Stomach (tissue), 8 donors: ENCODE measurements at regions not wholly inside any gene's neighbourhood (a gene's known extent, or its start where the extent isn't known, plus 50 kb on each side); places are given as distances from the start of the nearest gene placed in this dataset.

Experiments used
- DNase-seq, 2 donors: peaks; one replicate each; pipeline versions ENCODE4 v3.0.0 to v3.0.0-alpha.2; 2013 to 2019
- H3K27ac ChIP-seq, 5 donors: fragments of 200-600 bp in 4 of 5; sonication (generic) in 4 of 5; one replicate each; pipeline ENCODE4 v1.5.1; 2013 to 2019; ENCODE audit warnings: mild to moderate bottlenecking in 1 of 5, moderate library complexity in 1 of 5
- H3K27me3 ChIP-seq, 3 donors: fragments of 200-600 bp; sonication (generic); one replicate each; pipeline ENCODE4 v1.5.1; 2017 to 2019; ENCODE audit warnings: mixed run types in 1 of 3
- H3K36me3 ChIP-seq, 4 donors: fragments of 200-600 bp; sonication (generic); 1 replicate in 3 of 4; 2 replicates in 1 of 4; pipeline ENCODE4 v1.5.1; 2016 to 2019
- H3K4me1 ChIP-seq, 4 donors: fragments of 200-600 bp; sonication (generic); one replicate each; pipeline ENCODE4 v1.5.1; 2016 to 2019
- H3K4me3 ChIP-seq, 4 donors: fragments of 200-600 bp; sonication (generic) in 3 of 4; one replicate each; pipeline ENCODE4 v1.5.1; 2016 to 2019; ENCODE audit warnings: mild to moderate bottlenecking in 1 of 4
- H3K9me3 ChIP-seq, 4 donors: fragments of 200-600 bp; sonication (generic); one replicate each; pipeline ENCODE4 v1.5.1; 2016 to 2019
- EP300 ChIP-seq: sonication (generic); formaldehyde crosslinking; IDR thresholded peaks from one replicate; pipeline ENCODE4 v1.6.1; 2017; ENCODE audit warnings: antibody characterized with exemption
- POLR2A ChIP-seq, 4 donors: fragments of 450-650 bp; IDR thresholded peaks; one replicate each; pipeline ENCODE4 v1.6.1; 2016; ENCODE audit warnings: antibody characterized with exemption in 4 of 4, control low read depth in 2 of 4, mild to moderate bottlenecking in 1 of 4, moderate library complexity in 1 of 4
- POLR2AphosphoS5 ChIP-seq, 3 donors: sonication (generic); formaldehyde crosslinking; IDR thresholded peaks; one replicate each; pipeline ENCODE4 v1.6.1; 2016; ENCODE audit warnings: antibody characterized with exemption in 3 of 3
- WGBS, 5 donors: extraction: QIAGEN DNeasy Blood & Tissue Kit in 3 of 5; methylation state at CpG; one replicate each; pipeline versions ENCODE4 v1.1.5 to v1.1.7; 2013 to 2018; 5-methylcytosine and 5-hydroxymethylcytosine counted together
- intact Hi-C: fragments of 100-400 bp; cut with DNase I; formaldehyde crosslinking; loops from one replicate; pipeline ENCODE4 v1.15.1; 2023; ENCODE audit warnings: low total_unique reads
- TF ChIP-seq, protein P1 (sequence below), 7 experiments: fragments of 450-650 bp in 4 of 7; fragments of 200-600 bp in 3 of 7; sonication (generic) in 3 of 7; IDR thresholded peaks; one replicate each; pipeline ENCODE4 v1.5.1; 2016 to 2019; ENCODE audit warnings: antibody characterized with exemption in 7 of 7, control low read depth in 2 of 7, mild to moderate bottlenecking in 1 of 7
- donor health status: healthy with polysubstance abuse.
- donor health status: Bipolar disorder and iron deficiency.
- donor health status: healthy.

DNA sequence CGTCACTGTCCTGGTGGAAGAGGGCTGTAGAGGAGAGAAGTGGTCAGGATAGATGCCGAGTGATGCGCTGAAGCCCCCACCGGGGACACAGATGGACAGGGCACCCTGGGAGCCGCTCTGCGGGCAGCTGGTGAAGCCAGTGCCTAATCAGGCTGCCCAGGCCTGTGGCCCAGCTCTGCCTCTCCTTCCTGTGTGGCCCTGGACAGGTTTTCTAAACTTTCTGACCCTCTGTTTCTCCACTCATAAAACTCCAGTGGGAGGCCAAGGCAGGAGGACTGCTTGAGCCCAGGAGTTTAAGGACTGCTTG is 86.1 kb downstream of the C5orf15 start:
- H3K36me3 ChIP-seq = no peaks in the 10 kb centered on the region
- H3K27ac ChIP-seq = no peak overlapping the region
- DNase-seq = no peak
- peaks cover 0 to 16% (median 4%) of the 10 kb centered on the region in 4 donors for H3K4me1 ChIP-seq
- no peak for TF ChIP-seq EP300
- TF ChIP-seq POLR2AphosphoS5 (IDR thresholded peaks at IDR 0.05) = no peak
- no peak for TF ChIP-seq POLR2A (IDR thresholded peaks at IDR 0.05)
- TF ChIP-seq, protein P1, sequence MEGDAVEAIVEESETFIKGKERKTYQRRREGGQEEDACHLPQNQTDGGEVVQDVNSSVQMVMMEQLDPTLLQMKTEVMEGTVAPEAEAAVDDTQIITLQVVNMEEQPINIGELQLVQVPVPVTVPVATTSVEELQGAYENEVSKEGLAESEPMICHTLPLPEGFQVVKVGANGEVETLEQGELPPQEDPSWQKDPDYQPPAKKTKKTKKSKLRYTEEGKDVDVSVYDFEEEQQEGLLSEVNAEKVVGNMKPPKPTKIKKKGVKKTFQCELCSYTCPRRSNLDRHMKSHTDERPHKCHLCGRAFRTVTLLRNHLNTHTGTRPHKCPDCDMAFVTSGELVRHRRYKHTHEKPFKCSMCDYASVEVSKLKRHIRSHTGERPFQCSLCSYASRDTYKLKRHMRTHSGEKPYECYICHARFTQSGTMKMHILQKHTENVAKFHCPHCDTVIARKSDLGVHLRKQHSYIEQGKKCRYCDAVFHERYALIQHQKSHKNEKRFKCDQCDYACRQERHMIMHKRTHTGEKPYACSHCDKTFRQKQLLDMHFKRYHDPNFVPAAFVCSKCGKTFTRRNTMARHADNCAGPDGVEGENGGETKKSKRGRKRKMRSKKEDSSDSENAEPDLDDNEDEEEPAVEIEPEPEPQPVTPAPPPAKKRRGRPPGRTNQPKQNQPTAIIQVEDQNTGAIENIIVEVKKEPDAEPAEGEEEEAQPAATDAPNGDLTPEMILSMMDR (IDR thresholded peaks at IDR 0.05) = no peak
- H3K9me3 ChIP-seq = no peaks in the 10 kb centered on the region
- intact Hi-C loops = no loop called here
- H3K4me3 ChIP-seq = no peak overlapping the region
- WGBS, 5 donors = 89 to 98% (median 90%) methylated on average over 6 of the region's 6 CpGs
- no peaks in the 10 kb centered on the region for H3K27me3 ChIP-seq

DNA sequence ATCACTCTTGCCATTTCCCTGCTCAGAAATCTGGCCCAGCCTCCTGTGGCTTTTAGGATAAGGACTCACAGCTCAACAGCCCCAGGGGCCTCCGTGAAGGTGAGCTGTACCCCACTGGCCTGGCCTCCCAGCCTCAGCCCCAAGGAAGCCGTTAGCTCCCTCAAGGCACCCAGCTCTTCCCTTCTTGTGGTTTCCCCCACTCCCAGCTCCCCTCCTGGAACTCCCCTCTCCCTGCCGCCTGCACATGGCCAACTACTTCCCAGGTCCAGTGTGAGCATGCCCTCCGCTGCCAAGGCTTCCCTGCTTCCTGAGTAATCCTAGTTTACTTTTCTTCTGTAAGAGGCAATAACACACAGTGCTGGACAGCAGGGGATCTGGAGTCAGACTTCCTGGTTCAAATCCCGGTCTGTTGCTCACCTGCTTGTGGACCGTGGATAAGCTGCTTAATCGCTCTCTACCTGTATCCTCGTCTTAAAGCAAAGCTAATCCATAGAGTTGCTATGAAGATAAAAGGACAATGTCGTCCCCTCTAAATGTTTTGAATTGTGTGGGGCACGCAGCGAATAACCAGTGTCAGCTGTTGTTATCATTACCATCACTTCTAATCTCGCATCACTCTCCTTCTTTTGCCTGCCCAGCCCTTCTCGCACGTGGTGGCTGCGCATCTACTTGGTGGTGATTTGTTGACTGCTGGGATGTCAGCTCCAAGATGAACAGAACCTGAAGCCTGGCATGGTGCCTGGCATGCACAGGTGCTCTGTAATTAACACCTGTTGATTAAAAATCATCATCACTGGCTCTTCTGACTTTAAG is 86.6 kb downstream of the C5orf15 start:
- Histone ChIP-seq H3K9me3 (no peaks in the 10 kb centered on the region), H3K27ac (no peak overlapping the region), H3K27me3 (no peaks in the 10 kb centered on the region), H3K36me3 (no peaks in the 10 kb centered on the region), H3K4me1 (peaks cover 0 to 16% (median 4%) of the 10 kb centered on the region in 4 donors), H3K4me3 (no peak overlapping the region)
- intact Hi-C loops = no loop called here
- TF ChIP-seq, protein P1 (IDR thresholded peaks at IDR 0.05) = no peak
- no peak for TF ChIP-seq EP300
- TF ChIP-seq POLR2A (IDR thresholded peaks at IDR 0.05) = no peak
- TF ChIP-seq POLR2AphosphoS5 (IDR thresholded peaks at IDR 0.05) = no peak
- WGBS, 5 donors = 67 to 73% (median 71%) methylated on average over 13 to 15 of the region's 15 CpGs
- no peak for DNase-seq

DNA sequence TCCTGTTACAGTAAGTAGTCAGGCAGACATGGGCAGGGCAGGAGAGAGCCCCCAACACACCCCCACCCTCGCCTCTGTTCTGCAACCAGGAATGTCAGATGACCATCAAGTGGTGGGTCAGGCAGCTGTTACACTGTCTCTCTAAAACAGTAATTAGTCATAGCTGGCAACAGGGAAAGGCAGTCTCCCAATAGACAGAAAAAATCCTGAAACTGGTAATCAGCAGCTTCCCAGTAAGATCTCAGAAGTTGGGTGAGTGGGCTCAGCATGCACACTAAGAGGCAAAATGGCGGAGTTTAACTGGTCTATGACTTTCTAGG is 90.2 kb downstream of the C5orf15 start:
- WGBS, 5 donors = 72 to 85% (median 79%) methylated on average over 2 of the region's 2 CpGs
- Histone ChIP-seq H3K4me1 (peaks cover 0 to 6% (median 0%) of the 10 kb centered on the region in 4 donors), H3K4me3 (no peak overlapping the region), H3K27ac (no peak overlapping the region), H3K36me3 (no peaks in the 10 kb centered on the region), H3K9me3 (peaks cover 0 to 8% (median 0%) of the 10 kb centered on the region in 4 donors), H3K27me3 (no peaks in the 10 kb centered on the region)
- DNase-seq = no peak
- TF ChIP-seq EP300 (no peak), POLR2AphosphoS5 (IDR thresholded peaks at IDR 0.05) (no peak), POLR2A (IDR thresholded peaks at IDR 0.05) (no peak)
- TF ChIP-seq, protein P1 (IDR thresholded peaks at IDR 0.05) = no peak
- intact Hi-C loops = no loop called here

DNA sequence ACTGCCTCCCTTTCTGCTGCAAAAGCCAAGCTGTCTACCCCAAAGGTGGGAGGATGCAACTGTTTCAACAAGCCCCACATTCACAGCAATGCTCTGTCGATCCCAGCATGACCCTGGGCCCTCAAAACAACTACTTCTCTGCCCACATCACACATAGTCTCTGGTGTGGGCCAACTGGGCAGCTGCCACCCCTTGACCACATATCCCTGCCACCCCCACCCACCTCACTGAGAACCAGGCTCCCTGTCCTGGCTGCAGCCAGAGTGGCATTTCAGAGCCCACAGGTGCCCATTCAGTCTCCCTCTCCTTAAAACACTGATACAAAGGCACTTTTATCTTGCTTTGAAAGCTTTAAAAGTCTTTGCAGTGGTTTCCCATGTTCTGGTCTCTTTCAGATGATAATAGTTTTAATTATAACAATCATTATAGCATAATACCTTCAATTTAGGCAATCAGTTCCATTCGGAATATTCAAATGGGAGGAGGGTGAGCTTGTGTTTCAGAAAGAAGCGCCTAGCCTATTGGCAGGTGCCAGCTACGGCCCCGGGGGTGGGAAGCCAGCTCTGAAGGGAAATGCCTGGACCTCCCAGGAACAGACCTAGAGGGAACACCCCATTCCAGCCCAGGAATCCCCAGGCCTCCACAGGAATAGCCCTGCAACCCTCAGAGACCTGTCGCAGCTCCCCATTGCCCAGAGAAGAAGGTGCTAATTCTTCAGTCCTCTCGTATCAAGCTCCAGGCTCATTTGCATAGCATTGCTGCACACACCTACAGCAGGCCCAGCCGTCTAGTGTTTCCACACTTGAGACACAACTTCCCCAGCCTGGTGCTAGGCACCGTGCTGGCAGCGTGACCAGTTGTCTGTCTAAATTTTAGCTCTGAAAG is 90.8 kb downstream of the C5orf15 start:
- intact Hi-C loops = no loop called here
- Histone ChIP-seq H3K36me3 (no peaks in the 10 kb centered on the region), H3K9me3 (peaks cover 0 to 8% (median 0%) of the 10 kb centered on the region in 4 donors), H3K4me1 (peaks cover 0 to 12% (median 0%) of the 10 kb centered on the region in 4 donors), H3K27me3 (no peaks in the 10 kb centered on the region), H3K27ac (no peak overlapping the region), H3K4me3 (no peak overlapping the region)
- TF ChIP-seq, protein P1 (IDR thresholded peaks at IDR 0.05) = no peak
- TF ChIP-seq POLR2A (IDR thresholded peaks at IDR 0.05) (no peak), POLR2AphosphoS5 (IDR thresholded peaks at IDR 0.05) (no peak), EP300 (no peak)
- 83 to 90% (median 88%) methylated on average over 10 of the region's 10 CpGs for WGBS, 5 donors
- DNase-seq = no peak
